HS-5 (cell line): ENCODE measurements at regions not wholly inside any gene's neighbourhood (a gene's known extent, or its start where the extent isn't known, plus 50 kb on each side); places are given as distances from the start of the nearest gene placed in this dataset.
A peak's percentile ranks its signal among the peaks of the same experiment; 100 is the strongest.

ENCODE experiments used
- DNase-seq: peaks from one replicate; pipeline ENCODE4 v3.0.0-alpha.2; 2012; ENCODE audit warnings: low read depth

- no peak for DNase-seq
These were observed 50.7 kb upstream of the TOX2 start for GRCh38 chr20:43863821-43864544.

- no peak for DNase-seq
These were observed 51.3 kb upstream of the TOX2 start for GRCh38 chr20:43863330-43863729.

GRCh38 chr20:43862438-43862837 is 52.2 kb upstream of the TOX2 start:
- DNase-seq, result no peak

- DNase-seq, result no peak
These were observed 54.7 kb upstream of the TOX2 start for GRCh38 chr20:43859994-43860393.

GRCh38 chr20:43857932-43858331 is 56.7 kb upstream of the TOX2 start:
- no peak for DNase-seq

GRCh38 chr20:43857127-43857526 is 57.5 kb upstream of the TOX2 start:
- no peak for DNase-seq

GRCh38 chr20:43855803-43856202 is 58.8 kb upstream of the TOX2 start:
- no peak for DNase-seq

GRCh38 chr20:43853918-43854317 is 60.7 kb upstream of the TOX2 start:
- no peak for DNase-seq

GRCh38 chr20:43853174-43853803 is 61.4 kb upstream of the TOX2 start:
- no peak for DNase-seq

GRCh38 chr20:43849496-43850186 is 65.0 kb upstream of the TOX2 start:
- DNase-seq, result no peak

GRCh38 chr20:43846516-43846905 is 68.1 kb upstream of the TOX2 start:
- no peak for DNase-seq

GRCh38 chr20:43844778-43845614 is 69.7 kb upstream of the TOX2 start:
- peak; percentile 74 for DNase-seq

- no peak for DNase-seq
These were observed 70.5 kb upstream of the TOX2 start for GRCh38 chr20:43843965-43844660.

- peak; percentile 91 for DNase-seq
These were observed 71.3 kb upstream of the TOX2 start for GRCh38 chr20:43843096-43843964.

GRCh38 chr20:43842126-43843020 is 72.3 kb upstream of the TOX2 start:
- no peak for DNase-seq

- DNase-seq, result no peak
These were observed 74.1 kb upstream of the TOX2 start for GRCh38 chr20:43840382-43841070.

GRCh38 chr20:43839793-43840199 is 74.9 kb upstream of the TOX2 start:
- no peak for DNase-seq

- DNase-seq, result no peak
These were observed 76.0 kb upstream of the TOX2 start for GRCh38 chr20:43838703-43839060.
